ENCODE measurements at regions not wholly inside any gene's neighbourhood (a gene's known extent, or its start where the extent isn't known, plus 50 kb on each side); places are given as distances from the start of the nearest gene placed in this dataset.

DNA sequence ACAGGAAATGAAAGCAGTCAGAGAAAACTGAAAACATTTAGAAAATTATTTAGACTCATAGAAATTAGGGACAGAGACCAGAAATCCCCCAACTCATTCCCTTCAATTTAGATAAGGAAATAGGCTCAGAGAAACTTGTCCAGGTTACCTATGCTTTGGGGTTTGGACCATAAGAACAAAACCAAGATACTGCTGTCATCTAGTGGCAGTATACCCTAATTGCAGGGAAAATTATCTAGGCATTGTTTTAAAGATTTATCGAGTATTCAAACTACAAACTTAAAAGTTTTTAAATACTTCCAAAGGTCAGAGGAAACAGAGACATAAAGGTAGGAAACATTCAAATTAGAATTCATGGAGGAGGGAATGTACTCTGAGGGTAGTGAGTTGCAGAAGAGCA, 67.0 kb upstream of the KLHL13 start:
- ATAC-seq (no peak), DNase-seq (no peak)
- no peaks in the 10 kb centered on the region for H3K36me3 Mint-ChIP-seq (ENCODE audit: low read depth)
- no peaks in the 10 kb centered on the region for H3K4me1 Mint-ChIP-seq (ENCODE audit: low read depth)
- ChIA-PET POLR2A (no interaction called here), CTCF (no interaction called here)
- H3K4me3 Mint-ChIP-seq = no peak overlapping the region
- no peaks in the 10 kb centered on the region for H3K27me3 Mint-ChIP-seq
- H3K9me3 Mint-ChIP-seq = no peaks in the 10 kb centered on the region
- TF ChIP-seq, protein P1, sequence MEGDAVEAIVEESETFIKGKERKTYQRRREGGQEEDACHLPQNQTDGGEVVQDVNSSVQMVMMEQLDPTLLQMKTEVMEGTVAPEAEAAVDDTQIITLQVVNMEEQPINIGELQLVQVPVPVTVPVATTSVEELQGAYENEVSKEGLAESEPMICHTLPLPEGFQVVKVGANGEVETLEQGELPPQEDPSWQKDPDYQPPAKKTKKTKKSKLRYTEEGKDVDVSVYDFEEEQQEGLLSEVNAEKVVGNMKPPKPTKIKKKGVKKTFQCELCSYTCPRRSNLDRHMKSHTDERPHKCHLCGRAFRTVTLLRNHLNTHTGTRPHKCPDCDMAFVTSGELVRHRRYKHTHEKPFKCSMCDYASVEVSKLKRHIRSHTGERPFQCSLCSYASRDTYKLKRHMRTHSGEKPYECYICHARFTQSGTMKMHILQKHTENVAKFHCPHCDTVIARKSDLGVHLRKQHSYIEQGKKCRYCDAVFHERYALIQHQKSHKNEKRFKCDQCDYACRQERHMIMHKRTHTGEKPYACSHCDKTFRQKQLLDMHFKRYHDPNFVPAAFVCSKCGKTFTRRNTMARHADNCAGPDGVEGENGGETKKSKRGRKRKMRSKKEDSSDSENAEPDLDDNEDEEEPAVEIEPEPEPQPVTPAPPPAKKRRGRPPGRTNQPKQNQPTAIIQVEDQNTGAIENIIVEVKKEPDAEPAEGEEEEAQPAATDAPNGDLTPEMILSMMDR (IDR thresholded peaks at IDR 0.05) = peak; percentile 17
- no peak overlapping the region for H3K27ac Mint-ChIP-seq
- intact Hi-C loops (cut with micrococcal nuclease) = no loop called here

DNA sequence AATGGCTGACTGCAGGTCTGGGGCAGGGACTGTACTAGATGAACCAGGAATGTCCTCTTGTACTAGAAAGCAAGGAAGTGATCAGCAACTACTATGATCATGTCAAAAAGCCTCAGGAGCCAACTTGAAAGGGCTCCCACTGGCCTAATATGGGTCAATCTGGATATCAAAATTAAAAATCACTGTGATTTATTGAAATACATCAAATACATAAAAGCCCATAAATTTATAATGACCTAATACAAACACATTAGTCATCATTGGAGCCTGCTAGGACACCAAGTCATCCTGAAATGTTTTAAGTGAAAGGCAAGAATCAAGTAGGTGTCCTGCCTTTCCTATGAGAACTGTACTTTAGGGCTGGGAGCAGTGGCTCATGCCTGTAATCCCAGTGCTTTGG, 70.5 kb upstream of the KLHL13 start:
- H3K27ac Mint-ChIP-seq = no peak overlapping the region
- TF ChIP-seq, protein P1 (IDR thresholded peaks at IDR 0.05) = no peak
- no peak overlapping the region for H3K4me3 Mint-ChIP-seq
- H3K36me3 Mint-ChIP-seq (ENCODE audit: low read depth) = no peaks in the 10 kb centered on the region
- ChIA-PET CTCF (no interaction called here), POLR2A (no interaction called here)
- no peaks in the 10 kb centered on the region for H3K9me3 Mint-ChIP-seq
- no peaks in the 10 kb centered on the region for H3K4me1 Mint-ChIP-seq (ENCODE audit: low read depth)
- DNase-seq = no peak
- intact Hi-C loops (cut with micrococcal nuclease) = no loop called here
- H3K27me3 Mint-ChIP-seq = no peaks in the 10 kb centered on the region
- no peak for ATAC-seq

- ChIA-PET POLR2A (no interaction called here), CTCF (interaction anchor here (0.9 kb wide), 1 partner anchor 66 kb away, joined by 6 read pairs; no protein-coding TSS in a partner anchor)
- Mint-ChIP-seq H3K4me3 (no peak overlapping the region), H3K9me3 (no peaks in the 10 kb centered on the region), H3K36me3 (ENCODE audit: low read depth) (no peaks in the 10 kb centered on the region), H3K4me1 (ENCODE audit: low read depth) (no peaks in the 10 kb centered on the region), H3K27me3 (no peaks in the 10 kb centered on the region), H3K27ac (no peak overlapping the region)
- TF ChIP-seq, protein P1 (IDR thresholded peaks at IDR 0.05) = no peak
- ATAC-seq (no peak), DNase-seq (no peak)
- intact Hi-C loops (cut with micrococcal nuclease) = no loop called here
These were observed 72.4 kb upstream of the KLHL13 start for GRCh38 chrX:118189000-118189399.

DNA sequence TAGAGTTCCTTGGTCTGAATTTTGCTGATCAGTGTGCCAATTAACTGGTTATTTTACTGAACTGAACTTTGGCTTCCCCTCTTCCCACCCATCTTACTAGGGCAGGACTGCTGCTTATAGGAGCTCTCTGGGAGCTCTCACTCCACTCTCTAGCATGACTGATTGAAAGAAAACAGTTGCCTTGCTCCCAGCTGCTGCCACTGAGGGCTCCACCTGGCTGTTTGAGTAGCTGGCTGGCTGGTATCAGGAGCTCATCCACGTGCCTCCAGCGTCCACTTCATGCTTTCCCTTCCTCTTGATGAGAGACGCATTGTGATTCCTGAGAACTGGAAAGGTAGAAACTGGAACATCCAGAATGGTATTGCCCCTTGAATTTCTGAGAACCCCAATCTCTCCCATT, 73.0 kb upstream of the KLHL13 start:
- TF ChIP-seq, protein P1 (IDR thresholded peaks at IDR 0.05) = no peak
- DNase-seq (no peak), ATAC-seq (no peak)
- no peak overlapping the region for H3K27ac Mint-ChIP-seq
- POLR2A ChIA-PET = no interaction called here
- no peaks in the 10 kb centered on the region for H3K27me3 Mint-ChIP-seq
- CTCF ChIA-PET = interaction anchor here (0.9 kb wide), 1 partner anchor 65 kb away, joined by 6 read pairs; no protein-coding TSS in a partner anchor
- H3K36me3 Mint-ChIP-seq (ENCODE audit: low read depth) = no peaks in the 10 kb centered on the region
- no peaks in the 10 kb centered on the region for H3K9me3 Mint-ChIP-seq
- H3K4me1 Mint-ChIP-seq (ENCODE audit: low read depth) = no peaks in the 10 kb centered on the region
- H3K4me3 Mint-ChIP-seq = no peak overlapping the region
- intact Hi-C loops (cut with micrococcal nuclease) = no loop called here

DNA sequence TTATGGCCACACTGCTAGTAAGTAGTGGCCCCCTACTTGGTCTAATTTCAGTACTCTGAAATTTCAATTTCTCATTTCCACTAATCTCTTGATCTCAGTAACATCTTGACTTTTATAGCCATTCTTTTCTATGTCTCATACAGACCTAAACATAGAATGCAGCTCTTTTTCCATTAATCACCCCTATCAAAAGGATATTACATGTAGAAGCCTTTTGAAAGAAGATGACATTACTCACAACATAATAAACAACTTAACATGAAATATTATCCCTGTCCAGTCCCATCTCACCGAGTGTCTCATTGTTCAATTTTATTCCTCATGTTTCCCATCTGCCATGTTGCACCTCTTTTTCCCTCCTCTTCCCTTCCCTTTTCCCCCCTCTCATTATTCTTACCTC, 81.1 kb upstream of the KLHL13 start:
- Mint-ChIP-seq H3K27me3 (no peaks in the 10 kb centered on the region), H3K27ac (no peak overlapping the region), H3K36me3 (ENCODE audit: low read depth) (no peaks in the 10 kb centered on the region), H3K9me3 (no peaks in the 10 kb centered on the region), H3K4me3 (no peak overlapping the region), H3K4me1 (ENCODE audit: low read depth) (no peaks in the 10 kb centered on the region)
- CTCF ChIA-PET = no interaction called here
- no peak for ATAC-seq
- intact Hi-C loops (cut with micrococcal nuclease) = no loop called here
- POLR2A ChIA-PET = no interaction called here
- TF ChIP-seq, protein P1 (IDR thresholded peaks at IDR 0.05) = no peak
- DNase-seq = no peak
